Aorta (tissue), 5 donors: ENCODE measurements at regions not wholly inside any gene's neighbourhood (a gene's known extent, or its start where the extent isn't known, plus 50 kb on each side); places are given as distances from the start of the nearest gene placed in this dataset.
"Not testable (repeated sequence)": the region's sequence is repeated elsewhere in the genome, so short reads cannot be mapped to it uniquely, and the experiment has no call there.

Experiments used
- ATAC-seq: fragments of 200-7000 bp; cut with Tn5 transposase; one replicate; pipeline ENCODE4 v1.9.1; 2022; ENCODE audit warnings: moderate library complexity; ENCODE audit not compliant: low FRiP score
- DNase-seq, 2 donors: peaks; one replicate each; pipeline ENCODE4 v3.0.0-alpha.2; 2020
- H3K27ac ChIP-seq, 2 donors: one replicate each; pipeline ENCODE4 v1.5.1; 2013; ENCODE audit warnings: low read length in 2 of 2, mild to moderate bottlenecking in 2 of 2, moderate library complexity in 2 of 2, control low read depth in 1 of 2, inconsistent platforms in 1 of 2, low read depth in 1 of 2
- H3K27me3 ChIP-seq, 2 donors: one replicate each; pipeline ENCODE4 v1.6.1; 2013; ENCODE audit warnings: control low read depth in 1 of 2, low read length in 1 of 2, mild to moderate bottlenecking in 1 of 2, moderate library complexity in 1 of 2; ENCODE audit not compliant: insufficient read depth in 2 of 2, control insufficient read depth in 1 of 2
- H3K36me3 ChIP-seq, 2 donors: one replicate each; pipeline ENCODE4 v1.6.1; 2013; ENCODE audit warnings: control low read depth in 1 of 2, low read length in 1 of 2, mild to moderate bottlenecking in 1 of 2; ENCODE audit not compliant: insufficient read depth in 2 of 2, control insufficient read depth in 1 of 2
- H3K4me1 ChIP-seq, 2 donors: one replicate each; pipeline ENCODE4 v1.6.1; 2013; ENCODE audit warnings: low read length in 2 of 2, control low read depth in 1 of 2, mild to moderate bottlenecking in 1 of 2, moderate library complexity in 1 of 2; ENCODE audit not compliant: insufficient read depth in 2 of 2, control insufficient read depth in 1 of 2
- H3K4me3 ChIP-seq, 2 donors: one replicate each; pipeline ENCODE4 v1.5.1; 2013; ENCODE audit warnings: low read length in 2 of 2, control low read depth in 1 of 2, mild to moderate bottlenecking in 1 of 2
- H3K9me3 ChIP-seq: one replicate; pipeline ENCODE4 v1.6.1; 2013; ENCODE audit warnings: mild to moderate bottlenecking, low read length; ENCODE audit not compliant: control insufficient read depth
- WGBS, 2 donors: extraction: QIAGEN DNeasy Blood & Tissue Kit; methylation state at CpG; one replicate each; pipeline ENCODE4 v1.1.7; 2013; 5-methylcytosine and 5-hydroxymethylcytosine counted together
- intact Hi-C, 2 donors: fragments of 100-400 bp; cut with DNase I; formaldehyde crosslinking; loops; one replicate each; pipeline versions ENCODE4 v1.14.2 to v1.15.0; 2022
- donor health status: healthy with polysubstance abuse.
- donor health status: Bipolar disorder and iron deficiency.
- donor health status: DM: no; HTN: no; CAD: no.
- donor health status: DM: no; HTN: no; CAD: no.
- donor health status: DM: yes; HTN: yes; CAD: no.

DNA sequence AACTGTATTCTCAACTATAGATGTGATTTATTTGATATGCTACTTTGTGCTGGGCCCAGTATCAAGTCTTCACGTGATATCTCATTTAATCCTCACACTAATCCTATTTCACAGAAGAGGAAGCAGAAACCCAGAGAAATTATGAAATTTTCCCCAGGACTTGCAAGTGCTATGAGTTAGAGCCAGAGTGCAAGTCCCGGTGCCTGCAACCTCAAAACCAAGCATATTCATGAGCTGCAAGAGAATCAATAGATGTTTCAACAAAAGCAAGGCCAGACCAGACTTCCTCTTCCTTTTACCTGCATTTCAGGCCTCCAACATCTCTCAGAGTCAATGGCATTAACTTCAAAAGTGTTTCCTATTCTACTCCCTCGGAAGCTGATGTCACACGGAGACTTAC lies 92.2 kb upstream of the GATB start:
- Histone ChIP-seq H3K27me3 (peaks cover 0 to 1% of the 10 kb centered on the region in 2 donors), H3K4me3 (no peak overlapping the region), H3K4me1 (no peaks in the 10 kb centered on the region), H3K27ac (no peak overlapping the region), H3K9me3 (no peaks in the 10 kb centered on the region), H3K36me3 (no peaks in the 10 kb centered on the region)
- intact Hi-C loops: no loop called here
- DNase-seq (no peak), ATAC-seq (no peak)
- 64 to 68% methylated on average over 4 of the region's 4 CpGs for WGBS, 2 donors

DNA sequence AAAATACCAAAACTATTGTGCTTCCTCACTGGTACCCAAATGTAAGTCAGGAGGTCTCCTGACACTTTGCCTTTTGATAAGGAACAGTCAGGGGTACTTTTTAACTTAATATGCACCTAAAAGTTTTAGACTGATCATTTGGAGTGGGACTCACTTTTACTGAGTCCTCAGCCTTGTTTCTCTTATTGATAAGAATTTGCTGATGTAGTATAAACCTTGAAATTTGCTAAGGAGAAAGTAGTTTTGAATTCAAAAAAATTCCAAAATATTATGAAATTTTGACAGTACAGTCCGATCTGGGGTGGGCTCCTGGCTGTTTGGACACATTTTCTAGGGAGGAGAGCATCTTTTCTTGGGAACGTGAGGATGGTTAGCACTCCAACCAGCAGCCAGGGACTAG lies 91.4 kb upstream of the GATB start:
- ATAC-seq (no peak), DNase-seq (no peak)
- intact Hi-C loops: no loop called here
- Histone ChIP-seq H3K27me3 (peaks cover 0 to 1% of the 10 kb centered on the region in 2 donors), H3K9me3 (no peaks in the 10 kb centered on the region), H3K4me1 (no peaks in the 10 kb centered on the region), H3K27ac (no peak overlapping the region), H3K4me3 (no peak overlapping the region), H3K36me3 (no peaks in the 10 kb centered on the region)
- WGBS, 2 donors: 36 to 40% methylated on average over 2 of the region's 2 CpGs

DNA sequence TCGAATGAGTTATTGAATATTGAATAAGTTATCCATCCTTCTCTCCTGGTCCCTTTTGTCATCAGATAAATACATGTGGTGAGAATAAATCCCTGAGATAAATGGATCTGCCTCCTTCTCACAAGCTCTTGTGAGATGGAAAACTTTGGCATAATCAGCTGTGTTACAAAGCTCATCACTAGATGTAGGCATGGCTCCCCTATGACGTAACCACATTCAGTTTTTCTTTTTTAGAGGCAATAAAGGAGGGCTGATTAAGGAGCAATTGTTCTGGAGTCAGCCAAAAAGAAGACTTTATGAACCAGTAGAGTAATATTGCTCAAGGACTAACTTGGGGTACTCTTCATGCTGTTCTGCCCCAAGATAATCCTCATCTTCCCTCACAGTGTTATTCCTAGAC lies 90.5 kb upstream of the GATB start:
- H3K9me3 ChIP-seq: no peaks in the 10 kb centered on the region
- H3K36me3 ChIP-seq: no peaks in the 10 kb centered on the region
- H3K27ac ChIP-seq: no peak overlapping the region
- DNase-seq (no peak), ATAC-seq (no peak)
- H3K27me3 ChIP-seq: peaks cover 0 to 1% of the 10 kb centered on the region in 2 donors
- no peak overlapping the region for H3K4me3 ChIP-seq
- WGBS, 2 donors: 83 to 88% methylated on average over 2 of the region's 2 CpGs
- intact Hi-C loops: no loop called here
- H3K4me1 ChIP-seq: no peaks in the 10 kb centered on the region

DNA sequence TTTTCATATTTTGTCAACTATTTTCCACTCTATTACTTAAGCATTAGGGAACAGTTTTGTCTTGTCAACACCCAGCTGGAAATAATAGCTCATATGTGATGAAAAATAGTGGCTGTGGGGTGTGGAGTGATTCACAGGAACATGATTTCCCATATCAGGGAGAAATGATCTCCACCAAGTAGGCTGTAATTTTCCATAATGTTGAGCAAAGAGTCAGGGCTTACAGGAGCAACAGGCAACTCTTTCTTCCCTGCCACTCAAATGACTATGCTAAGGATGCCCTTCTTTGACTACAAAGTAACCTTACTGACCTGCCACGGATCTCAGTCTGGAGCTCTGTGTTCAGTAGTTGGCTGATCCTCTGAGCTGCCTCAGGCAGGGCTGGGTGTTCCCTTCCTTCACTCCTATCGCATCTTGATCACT lies 90.0 kb upstream of the GATB start:
- Histone ChIP-seq H3K27ac (no peak overlapping the region), H3K27me3 (peaks cover 0 to 1% of the 10 kb centered on the region in 2 donors), H3K36me3 (no peaks in the 10 kb centered on the region), H3K4me1 (no peaks in the 10 kb centered on the region), H3K9me3 (no peaks in the 10 kb centered on the region), H3K4me3 (no peak overlapping the region)
- ATAC-seq (no peak), DNase-seq (no peak)
- intact Hi-C loops: no loop called here
- 51 to 64% methylated on average over 2 of the region's 2 CpGs for WGBS, 2 donors

DNA sequence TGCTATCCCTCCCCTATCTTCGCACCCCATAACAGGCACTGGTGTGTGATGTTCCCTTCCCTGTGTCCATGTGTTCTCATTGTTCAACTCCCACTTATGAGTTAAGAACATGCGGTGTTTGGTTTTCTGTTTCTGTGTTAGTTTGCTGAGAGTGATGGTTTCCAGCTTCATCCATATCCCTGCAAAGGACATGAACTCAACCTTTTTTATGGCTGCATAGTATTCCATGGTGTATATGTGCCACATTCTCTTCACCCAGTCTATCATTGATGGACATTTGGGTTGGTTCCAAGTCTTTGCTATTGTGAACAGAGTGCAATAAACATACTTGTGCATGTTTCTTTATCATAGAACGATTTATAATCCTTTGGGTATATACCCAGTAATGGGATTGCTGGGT lies 84.7 kb upstream of the GATB start:
- H3K4me3 ChIP-seq, H3K27ac ChIP-seq, DNase-seq, ATAC-seq, H3K36me3 ChIP-seq, H3K4me1 ChIP-seq, H3K9me3 ChIP-seq, H3K27me3 ChIP-seq, intact Hi-C loops: not testable (repeated sequence)
- WGBS, 2 donors: 92 to 97% methylated on average over 3 of the region's 3 CpGs

DNA sequence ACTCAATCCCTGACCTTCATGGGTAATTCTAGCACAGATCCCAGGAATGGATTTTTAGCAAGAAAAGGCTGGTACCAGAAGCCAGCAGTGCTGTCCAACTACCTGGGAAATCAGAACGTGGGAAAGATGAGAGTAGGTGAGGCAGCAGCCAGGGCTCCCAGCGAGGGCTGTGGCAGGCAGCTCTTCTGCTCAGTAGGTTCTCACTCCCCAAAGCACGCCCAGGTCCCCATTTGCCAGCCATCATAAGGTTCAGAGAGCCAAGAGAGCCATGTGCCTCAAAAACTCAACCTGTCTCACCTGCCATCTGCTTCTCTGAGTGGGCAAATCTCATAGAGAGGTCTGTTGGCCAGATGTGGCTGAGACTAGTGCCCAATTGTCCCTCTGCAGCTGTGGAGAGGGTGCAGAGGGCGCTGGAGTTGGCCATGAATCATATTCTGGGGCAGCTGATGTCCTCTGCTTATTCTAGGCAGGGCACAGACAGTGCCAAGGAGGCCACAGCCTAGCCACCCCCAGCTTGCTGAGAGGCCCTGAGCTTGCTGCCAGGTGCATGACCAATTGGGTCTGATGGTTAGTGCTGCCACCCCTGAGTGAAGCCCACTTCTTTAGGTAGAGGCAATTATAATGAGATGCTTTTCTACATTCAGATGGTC lies 81.7 kb upstream of the GATB start:
- WGBS, 2 donors: 71 to 72% methylated on average over 4 of the region's 4 CpGs
- no peak overlapping the region for H3K27ac ChIP-seq
- no peaks in the 10 kb centered on the region for H3K4me1 ChIP-seq
- intact Hi-C loops: no loop called here
- H3K27me3 ChIP-seq: no peaks in the 10 kb centered on the region
- H3K4me3 ChIP-seq: no peak overlapping the region
- ATAC-seq (no peak), DNase-seq (no peak)
- no peaks in the 10 kb centered on the region for H3K36me3 ChIP-seq
- H3K9me3 ChIP-seq: no peaks in the 10 kb centered on the region

DNA sequence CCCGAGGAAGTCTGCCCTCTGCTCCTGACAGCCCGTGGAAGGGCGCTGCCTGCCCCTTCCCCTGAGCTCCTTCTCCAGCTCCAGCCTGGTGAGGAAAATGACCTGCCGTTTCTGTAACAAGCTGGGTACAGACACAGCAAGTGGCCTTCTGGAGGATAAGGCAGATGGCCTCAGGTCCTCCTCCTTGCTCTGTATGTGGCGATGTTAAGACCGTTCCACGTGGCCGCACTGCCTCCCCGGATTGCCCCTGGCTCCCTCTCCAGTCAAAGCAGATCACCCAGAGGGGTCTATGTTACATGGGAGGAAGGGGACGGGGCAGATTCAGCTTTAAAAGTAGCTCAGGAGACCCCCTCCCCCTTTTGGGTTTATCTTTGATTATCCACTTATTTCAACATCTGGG lies 80.3 kb upstream of the GATB start:
- WGBS, 2 donors: 67 to 76% methylated on average over 10 of the region's 10 CpGs
- Histone ChIP-seq H3K4me1 (no peaks in the 10 kb centered on the region), H3K27ac (no peak overlapping the region), H3K27me3 (no peaks in the 10 kb centered on the region), H3K9me3 (no peaks in the 10 kb centered on the region), H3K36me3 (no peaks in the 10 kb centered on the region), H3K4me3 (no peak overlapping the region)
- intact Hi-C loops: no loop called here
- no peak for DNase-seq
- ATAC-seq: no peak

DNA sequence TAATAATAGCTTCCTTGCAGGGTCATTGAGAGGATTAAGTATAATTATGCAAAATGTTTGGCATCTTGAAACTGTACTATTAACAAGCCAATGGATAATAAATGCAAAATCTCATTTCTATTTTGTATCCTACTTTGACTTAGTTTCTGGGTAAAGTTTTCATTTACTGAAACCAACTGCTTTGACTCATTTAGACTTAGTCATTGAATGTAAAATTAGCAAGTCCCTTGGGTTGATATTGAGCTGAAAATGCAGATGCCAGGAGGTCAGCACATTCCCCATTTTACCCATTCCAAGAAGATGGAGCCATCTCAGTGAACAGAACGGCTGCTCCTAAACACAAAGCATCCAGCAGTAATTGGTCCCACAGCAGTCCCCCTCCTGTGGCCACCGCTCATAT lies 74.7 kb upstream of the GATB start:
- Histone ChIP-seq H3K4me1 (peaks cover 0 to 2% of the 10 kb centered on the region in 2 donors), H3K27ac (no peak overlapping the region), H3K36me3 (no peaks in the 10 kb centered on the region), H3K27me3 (no peaks in the 10 kb centered on the region), H3K9me3 (no peaks in the 10 kb centered on the region), H3K4me3 (no peak overlapping the region)
- peak; percentile 46 for ATAC-seq
- WGBS, 2 donors: 79 to 93% methylated on average over 2 of the region's 2 CpGs
- intact Hi-C loops: no loop called here
- no peak for DNase-seq

DNA sequence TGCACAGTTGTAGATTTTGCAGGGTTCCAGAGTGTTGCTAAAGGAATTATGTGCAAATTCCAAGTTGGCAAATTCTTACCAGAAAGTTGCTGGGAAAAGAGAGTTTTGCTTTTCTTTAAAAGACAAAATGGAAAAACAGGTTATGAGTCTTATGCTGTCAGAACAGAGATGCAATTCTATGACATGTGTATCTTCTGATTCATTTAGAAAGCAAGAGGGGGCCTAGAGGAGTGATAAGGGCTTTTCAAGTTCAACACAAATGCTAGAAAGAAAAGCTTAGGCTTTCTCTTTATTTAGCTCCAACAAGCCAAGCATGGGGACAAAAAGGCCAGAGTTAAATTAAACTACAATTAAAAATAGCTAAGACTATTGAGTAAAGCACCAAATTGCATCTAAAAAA lies 72.4 kb upstream of the GATB start:
- H3K27ac ChIP-seq: no peak overlapping the region
- intact Hi-C loops: no loop called here
- no peaks in the 10 kb centered on the region for H3K36me3 ChIP-seq
- no peaks in the 10 kb centered on the region for H3K9me3 ChIP-seq
- H3K27me3 ChIP-seq: no peaks in the 10 kb centered on the region
- H3K4me1 ChIP-seq: peaks cover 0 to 2% of the 10 kb centered on the region in 2 donors
- ATAC-seq (no peak), DNase-seq (no peak)
- H3K4me3 ChIP-seq: no peak overlapping the region
